Right cardiac atrium (tissue), 5 donors: ENCODE measurements at regions not wholly inside any gene's neighbourhood (a gene's known extent, or its start where the extent isn't known, plus 50 kb on each side); places are given as distances from the start of the nearest gene placed in this dataset.

ENCODE experiments used
- ATAC-seq, 2 donors: fragments of 200-7000 bp; cut with Tn5 transposase; one replicate each; pipeline versions ENCODE4 v1.8.0 to v1.9.1; 2020; ENCODE audit warnings: moderate library complexity in 2 of 2, mild to moderate bottlenecking in 1 of 2
- DNase-seq, 3 donors: peaks; one replicate each; pipeline ENCODE4 v3.0.0-alpha.2; 2020
- H3K27ac ChIP-seq: one replicate; pipeline ENCODE4 v1.5.1; 2013; ENCODE audit warnings: mild to moderate bottlenecking, low read length, control low read depth, moderate library complexity
- H3K27me3 ChIP-seq: one replicate; pipeline ENCODE4 v1.6.1; 2013; ENCODE audit not compliant: control insufficient read depth, insufficient read depth
- H3K4me1 ChIP-seq: one replicate; pipeline ENCODE4 v1.6.1; 2013; ENCODE audit warnings: low read length; ENCODE audit not compliant: control insufficient read depth, insufficient read depth
- H3K4me3 ChIP-seq: one replicate; pipeline ENCODE4 v1.5.1; 2013; ENCODE audit warnings: low read length, control low read depth
- H3K9me3 ChIP-seq: one replicate; pipeline ENCODE4 v1.6.1; 2013; ENCODE audit warnings: low read length; ENCODE audit not compliant: control insufficient read depth
- WGBS: extraction: QIAGEN DNeasy Blood & Tissue Kit; methylation state at CpG from one replicate; pipeline ENCODE4 v1.1.7; 2013; 5-methylcytosine and 5-hydroxymethylcytosine counted together
- intact Hi-C, 4 donors: fragments of 100-400 bp; cut with DNase I; formaldehyde crosslinking; loops; one replicate each; pipeline versions ENCODE4 v1.11.0 to v1.14.0; 2022 to 2023
- donor health status: healthy with polysubstance abuse.
- donor health status: DM: no; HTN: yes; CAD: no.
- donor health status: DM: no; HTN: no; CAD: no.
- donor health status: DM: no; HTN: yes; CAD: no; lungs with severe emphysema.
- donor health status: DM: yes; HTN: yes; CAD: no.

DNA sequence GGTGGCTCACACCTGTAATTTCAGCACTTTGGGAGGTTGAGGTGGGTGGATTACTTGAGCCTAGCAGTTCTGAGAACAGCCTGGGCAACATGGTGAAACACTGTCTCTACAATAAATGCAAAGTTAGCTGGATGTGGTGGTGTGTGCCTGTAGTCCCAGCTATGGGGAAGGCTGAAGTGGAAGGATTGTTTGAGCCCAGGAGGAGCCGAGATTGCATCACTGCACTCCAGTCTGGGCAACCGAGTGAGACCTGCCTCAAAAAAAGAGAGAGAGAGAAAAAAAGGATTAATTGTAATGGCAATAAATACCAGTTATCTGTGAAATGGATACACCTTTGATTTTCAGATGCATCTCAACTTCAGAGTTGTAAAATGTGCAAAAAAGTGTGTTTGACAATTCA, 58.8 kb downstream of the SPRY1 start:
- H3K4me3 ChIP-seq, result no peak overlapping the region
- DNase-seq (no peak), ATAC-seq (no peak)
- WGBS, result 84% methylated on average over 2 of the region's 2 CpGs
- intact Hi-C loops, result no loop called here
- H3K4me1 ChIP-seq, result no peaks in the 10 kb centered on the region
- H3K9me3 ChIP-seq, result no peaks in the 10 kb centered on the region
- no peaks in the 10 kb centered on the region for H3K27me3 ChIP-seq
- no peak overlapping the region for H3K27ac ChIP-seq

DNA sequence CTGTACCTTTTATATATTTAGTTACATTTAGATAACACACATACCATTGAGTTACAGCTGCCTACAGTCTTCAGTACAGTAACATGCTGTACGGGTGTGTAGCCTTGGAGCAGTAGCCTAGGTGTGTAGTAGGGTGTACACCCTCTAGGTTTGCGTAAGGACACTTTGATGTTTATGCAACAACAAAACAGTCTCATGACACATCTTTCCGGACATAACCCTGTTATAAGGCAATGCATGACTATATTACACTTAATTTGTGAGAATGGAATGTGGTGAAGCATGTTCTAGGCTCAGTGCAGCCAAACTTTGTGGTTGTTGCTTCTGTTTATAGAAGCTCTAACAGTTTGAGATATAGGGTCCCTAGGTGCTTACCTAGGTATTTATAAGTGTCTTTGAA, 65.4 kb downstream of the SPRY1 start:
- ATAC-seq, result no peak
- no peak for DNase-seq
- WGBS, result 94% methylated on average over 3 of the region's 3 CpGs
- Histone ChIP-seq H3K27me3 (no peaks in the 10 kb centered on the region), H3K4me3 (no peak overlapping the region), H3K27ac (no peak overlapping the region), H3K4me1 (no peaks in the 10 kb centered on the region), H3K9me3 (no peaks in the 10 kb centered on the region)
- intact Hi-C loops, result no loop called here

DNA sequence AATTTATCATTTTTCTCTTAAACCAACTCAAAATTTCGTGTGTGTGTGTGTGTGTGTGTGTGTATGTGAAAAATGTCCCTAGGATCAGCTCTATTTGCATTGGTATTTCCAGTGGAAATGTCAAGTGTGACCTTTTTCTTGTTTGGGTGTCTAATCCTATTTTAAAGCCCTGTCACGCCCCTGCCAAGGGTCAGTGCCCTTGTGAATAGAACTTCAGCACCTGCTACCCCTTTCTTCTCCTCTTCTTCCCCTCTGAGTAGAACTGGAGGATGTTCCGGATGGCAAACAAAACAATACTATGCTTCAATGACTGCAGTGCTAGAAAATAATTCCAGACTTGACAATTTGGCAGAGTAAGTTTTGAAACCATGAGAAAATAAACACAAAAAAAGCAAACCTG, 67.3 kb downstream of the SPRY1 start:
- no peak for DNase-seq

DNA sequence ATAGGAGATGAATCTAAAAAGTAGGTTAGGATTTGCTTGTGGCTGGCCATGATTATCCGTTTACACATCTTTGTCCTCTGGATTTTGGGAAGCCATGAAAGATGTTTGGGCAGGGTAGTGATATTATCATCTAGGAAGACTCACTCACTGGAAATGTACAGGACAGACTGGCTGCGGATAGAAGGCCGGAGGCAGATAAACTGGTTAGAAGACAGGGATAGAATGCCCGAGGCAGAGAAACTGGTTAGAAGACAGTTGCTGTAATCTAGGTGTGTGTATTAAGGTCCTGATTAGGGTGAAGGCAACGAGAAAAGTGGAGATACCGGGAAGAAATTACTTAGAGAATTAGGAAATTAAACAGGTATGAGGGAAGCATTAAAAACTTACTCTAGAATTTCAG, 68.8 kb downstream of the SPRY1 start:
- DNase-seq, result no peak
- Histone ChIP-seq H3K27me3 (no peaks in the 10 kb centered on the region), H3K9me3 (no peaks in the 10 kb centered on the region), H3K27ac (no peak overlapping the region), H3K4me1 (no peaks in the 10 kb centered on the region), H3K4me3 (no peak overlapping the region)
- intact Hi-C loops, result no loop called here
- WGBS, result 92% methylated on average over 6 of the region's 6 CpGs
- ATAC-seq, result no peak

More for the DNA sequence above, 67.3 kb downstream of the SPRY1 start:
- intact Hi-C loops, result no loop called here
- Histone ChIP-seq H3K4me3 (no peak overlapping the region), H3K4me1 (no peaks in the 10 kb centered on the region), H3K9me3 (no peaks in the 10 kb centered on the region), H3K27ac (no peak overlapping the region), H3K27me3 (no peaks in the 10 kb centered on the region)
- 78% methylated on average over 3 of the region's 3 CpGs for WGBS
- no peak for ATAC-seq

DNA sequence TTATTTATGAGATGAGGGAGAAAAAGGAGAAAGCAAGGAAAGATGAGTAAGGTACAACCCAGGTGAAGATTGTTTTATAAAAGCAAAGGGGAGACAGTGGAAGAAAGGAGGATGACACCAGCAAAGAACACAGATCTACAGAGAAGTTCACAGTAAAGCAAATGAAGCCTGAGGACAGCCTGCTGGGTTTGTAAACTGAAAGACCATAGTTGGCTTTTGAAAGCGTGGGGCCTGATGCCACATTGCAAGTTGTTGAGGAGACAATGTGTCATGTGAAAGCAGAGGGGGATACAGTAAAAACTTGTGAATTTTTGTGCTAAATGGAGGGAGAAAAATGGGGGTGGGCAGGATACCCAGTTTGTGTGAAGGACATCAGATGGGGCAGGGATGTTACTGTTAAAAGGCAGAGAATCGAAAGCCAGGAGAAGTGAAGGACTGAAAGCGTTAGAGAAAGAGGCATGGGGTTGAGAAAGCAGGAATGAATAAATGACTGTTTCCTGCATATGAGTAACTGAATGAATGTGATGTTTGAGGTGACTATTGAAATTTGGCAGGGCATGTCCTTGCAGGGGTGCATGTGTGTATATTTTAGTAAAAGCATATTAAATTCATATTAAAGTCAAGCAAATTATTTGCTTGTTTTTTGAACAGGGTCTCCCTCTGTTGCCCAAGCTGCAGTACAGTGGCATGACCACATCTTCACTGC, 69.6 kb downstream of the SPRY1 start:
- 97% methylated on average over 3 of the region's 3 CpGs for whole genome bisulfite sequencing
- H3K4me3 ChIP-seq, result no peak overlapping the region
- ATAC-seq, result no peak
- no peaks in the 10 kb centered on the region for H3K9me3 ChIP-seq
- intact Hi-C loops, result no loop called here
- no peaks in the 10 kb centered on the region for H3K4me1 ChIP-seq
- H3K27me3 ChIP-seq, result no peaks in the 10 kb centered on the region
- DNase-seq, result no peak
- no peak overlapping the region for H3K27ac ChIP-seq

DNA sequence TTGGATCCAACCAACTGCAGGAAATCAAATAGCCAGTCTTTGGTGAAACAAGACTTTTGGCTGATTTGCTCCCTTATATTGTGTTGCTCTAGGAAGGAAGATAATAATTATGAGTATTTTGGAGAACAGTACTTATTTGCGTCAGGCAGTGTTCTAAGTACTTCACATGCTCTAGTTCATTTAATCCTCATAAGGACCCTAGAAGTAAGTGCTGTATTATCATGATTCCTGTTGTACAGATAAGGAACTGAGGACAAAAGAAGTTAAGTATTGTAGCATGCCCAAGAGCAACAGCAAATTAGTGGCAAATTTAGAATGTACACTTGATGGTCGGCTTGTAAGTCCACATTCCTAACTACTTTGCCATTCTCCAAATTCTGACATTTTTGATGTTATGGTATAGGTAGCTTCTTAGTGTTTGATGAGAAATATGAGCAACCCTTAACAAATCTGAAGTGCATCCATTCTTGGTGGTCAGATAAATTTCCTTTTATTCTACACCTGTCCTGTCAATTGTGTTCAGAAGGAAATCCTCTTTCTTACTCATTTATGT, 72.0 kb downstream of the SPRY1 start:
- H3K9me3 ChIP-seq, result no peaks in the 10 kb centered on the region
- no peaks in the 10 kb centered on the region for H3K27me3 ChIP-seq
- ATAC-seq, result no peak
- H3K4me3 ChIP-seq, result no peak overlapping the region
- WGBS, result 57% methylated on average over 2 of the region's 2 CpGs
- DNase-seq, result no peak
- H3K27ac ChIP-seq, result no peak overlapping the region
- H3K4me1 ChIP-seq, result no peaks in the 10 kb centered on the region
- intact Hi-C loops, result no loop called here

DNA sequence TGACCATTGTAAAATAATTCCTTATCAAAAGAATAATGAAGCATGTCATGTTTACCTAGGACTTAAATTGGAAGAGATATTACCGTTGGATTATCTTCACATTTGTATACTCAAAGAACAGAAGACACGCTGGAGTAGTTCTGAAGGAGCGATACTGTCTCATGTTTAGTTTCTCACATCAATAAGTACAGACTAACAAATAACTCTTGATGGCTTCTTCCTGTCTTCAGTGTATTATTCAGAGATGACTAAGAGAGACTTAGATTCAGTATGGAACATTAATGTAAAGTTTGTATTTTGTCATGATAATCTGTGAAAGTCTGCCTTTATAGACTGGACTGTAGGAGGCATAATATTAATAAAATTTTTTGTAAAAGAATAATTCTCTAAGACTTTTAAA, 72.7 kb downstream of the SPRY1 start:
- 81% methylated on average over 3 of the region's 3 CpGs for WGBS
- Histone ChIP-seq H3K9me3 (no peaks in the 10 kb centered on the region), H3K27ac (no peak overlapping the region), H3K4me1 (no peaks in the 10 kb centered on the region), H3K27me3 (no peaks in the 10 kb centered on the region), H3K4me3 (no peak overlapping the region)
- DNase-seq (no peak), ATAC-seq (no peak)
- intact Hi-C loops, result no loop called here

DNA sequence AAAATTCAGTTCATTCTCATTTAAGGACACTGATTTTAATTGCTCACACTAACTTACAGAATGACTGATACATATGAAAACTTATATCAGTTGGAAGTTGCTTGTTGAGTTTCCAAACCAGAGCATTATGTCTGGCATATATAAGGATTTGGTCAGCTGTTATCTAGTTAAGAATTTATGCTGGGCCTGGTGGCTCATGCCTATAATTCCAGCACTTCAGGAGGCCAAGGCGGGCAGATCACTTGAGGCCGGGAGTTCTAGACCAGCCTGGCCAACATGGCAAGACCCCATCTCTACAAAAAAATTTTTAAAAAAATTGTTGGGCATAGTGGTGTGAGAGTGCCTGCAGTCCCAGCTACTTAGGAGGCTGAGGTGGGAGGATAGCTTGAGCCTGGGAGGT, 73.1 kb downstream of the SPRY1 start:
- H3K9me3 ChIP-seq, result no peaks in the 10 kb centered on the region
- H3K27me3 ChIP-seq, result no peaks in the 10 kb centered on the region
- no peak overlapping the region for H3K27ac ChIP-seq
- H3K4me1 ChIP-seq, result no peaks in the 10 kb centered on the region
- WGBS, result 96% methylated on average over 2 of the region's 2 CpGs
- ATAC-seq (no peak), DNase-seq (no peak)
- intact Hi-C loops, result no loop called here
- H3K4me3 ChIP-seq, result no peak overlapping the region

DNA sequence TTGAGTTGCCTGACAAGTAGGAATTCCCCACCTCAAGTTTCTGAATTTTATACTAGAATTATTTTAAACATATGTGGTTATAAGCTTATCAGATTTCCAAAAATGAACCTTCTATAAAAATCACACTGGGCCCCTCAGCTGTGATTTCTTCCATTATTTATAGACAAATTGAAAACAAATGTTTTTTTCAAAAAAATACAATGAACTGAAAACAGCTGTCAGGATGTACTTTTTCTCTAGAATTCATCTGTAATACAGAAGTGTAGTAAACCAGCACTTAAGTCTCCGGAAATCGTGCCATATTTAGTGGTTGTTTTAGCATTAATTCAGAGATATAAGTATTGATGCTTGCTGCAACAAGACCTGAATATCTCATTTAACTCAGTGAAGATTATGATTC, 74.0 kb downstream of the SPRY1 start:
- H3K27ac ChIP-seq, result no peak overlapping the region
- WGBS, result 92% methylated on average over 2 of the region's 2 CpGs
- no peaks in the 10 kb centered on the region for H3K4me1 ChIP-seq
- H3K4me3 ChIP-seq, result no peak overlapping the region
- intact Hi-C loops, result no loop called here
- no peaks in the 10 kb centered on the region for H3K27me3 ChIP-seq
- no peak for ATAC-seq
- no peak for DNase-seq
- no peaks in the 10 kb centered on the region for H3K9me3 ChIP-seq

DNA sequence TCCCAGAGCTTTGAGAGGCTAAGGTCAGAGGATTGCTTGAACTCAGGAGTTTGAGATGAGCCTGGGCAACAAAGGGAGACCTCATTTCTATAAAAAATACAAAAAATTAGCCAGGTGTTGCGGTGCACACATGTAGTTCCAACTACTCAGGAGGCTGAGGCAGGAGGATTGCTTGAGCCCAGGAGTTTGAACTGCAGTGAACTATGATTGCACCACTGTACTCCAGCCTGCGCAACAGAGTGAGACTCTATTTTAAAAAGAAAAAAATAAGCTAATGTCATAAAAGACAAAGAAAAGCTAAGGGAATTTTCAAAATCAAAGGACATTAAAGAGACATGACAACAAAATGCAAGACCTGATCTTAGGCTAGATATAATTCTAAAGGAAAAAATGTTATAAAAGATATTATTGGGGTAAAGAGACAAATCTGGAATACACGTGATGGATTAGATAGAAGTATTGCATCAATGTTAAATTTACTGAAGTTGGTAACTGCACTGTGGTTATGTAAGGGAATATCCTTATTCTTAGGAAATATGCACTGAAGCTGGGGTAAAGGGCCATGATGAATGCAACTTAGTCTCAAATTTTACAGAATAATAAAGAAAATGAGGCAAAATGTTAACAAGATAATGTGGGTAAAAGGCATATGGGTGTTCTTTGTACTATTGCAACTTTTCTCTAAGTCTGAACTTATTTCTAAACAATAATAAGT, 75.2 kb downstream of the SPRY1 start:
- DNase-seq (no peak), ATAC-seq (no peak)
- WGBS, result 93% methylated on average over 3 of the region's 3 CpGs
- intact Hi-C loops, result no loop called here
- Histone ChIP-seq H3K27ac (no peak overlapping the region), H3K9me3 (no peaks in the 10 kb centered on the region), H3K4me3 (no peak overlapping the region), H3K27me3 (no peaks in the 10 kb centered on the region), H3K4me1 (no peaks in the 10 kb centered on the region)

DNA sequence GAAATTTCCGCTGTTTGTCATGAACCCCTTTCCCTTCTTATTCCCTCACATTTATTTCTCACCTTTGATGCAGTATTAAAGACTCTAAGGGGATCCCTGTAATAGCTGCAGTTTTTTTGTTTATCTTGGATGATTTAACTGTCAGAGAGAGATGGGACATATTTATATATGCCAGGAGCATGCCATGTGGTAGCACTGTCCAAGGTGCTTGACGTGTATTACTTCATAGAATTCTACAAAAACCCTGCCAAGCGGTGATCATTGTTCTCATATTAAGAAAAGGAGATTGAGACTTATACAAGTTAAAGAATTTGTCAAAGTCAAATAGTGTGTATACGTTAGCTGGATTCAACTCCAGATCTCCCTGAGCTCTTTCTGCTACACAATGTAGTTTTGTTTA, 78.2 kb downstream of the SPRY1 start:
- intact Hi-C loops, result no loop called here
- no peak for DNase-seq
- peaks cover 2% of the 10 kb centered on the region for H3K4me1 ChIP-seq
- H3K4me3 ChIP-seq, result no peak overlapping the region
- no peak overlapping the region for H3K27ac ChIP-seq
- no peak for ATAC-seq
- WGBS, result 88% methylated on average over 4 of the region's 4 CpGs
- no peaks in the 10 kb centered on the region for H3K9me3 ChIP-seq
- no peaks in the 10 kb centered on the region for H3K27me3 ChIP-seq
